SU-DHL-6 (cell line): ENCODE measurements at regions not wholly inside any gene's neighbourhood (a gene's known extent, or its start where the extent isn't known, plus 50 kb on each side); places are given as distances from the start of the nearest gene placed in this dataset.

Experiments
- EZH2phosphoT487 ChIP-seq: fragments of 200-600 bp; sonication (generic), shearing (Covaris generic); conservative IDR thresholded peaks from 2 replicates; pipeline ENCODE4 v1.6.1; 2018; ENCODE audit warnings: mild to moderate bottlenecking, antibody characterized with exemption, low read length, moderate library complexity, mixed read lengths
- TF ChIP-seq, protein P1 (sequence below): fragments of 200-600 bp; sonication (generic); IDR thresholded peaks from one replicate; pipeline ENCODE4 v1.5.1; 2017; ENCODE audit warnings: antibody characterized with exemption, mild to moderate bottlenecking, low read length, moderate library complexity; ENCODE audit not compliant: insufficient read depth, poor library complexity, severe bottlenecking

- TF ChIP-seq, protein P1, sequence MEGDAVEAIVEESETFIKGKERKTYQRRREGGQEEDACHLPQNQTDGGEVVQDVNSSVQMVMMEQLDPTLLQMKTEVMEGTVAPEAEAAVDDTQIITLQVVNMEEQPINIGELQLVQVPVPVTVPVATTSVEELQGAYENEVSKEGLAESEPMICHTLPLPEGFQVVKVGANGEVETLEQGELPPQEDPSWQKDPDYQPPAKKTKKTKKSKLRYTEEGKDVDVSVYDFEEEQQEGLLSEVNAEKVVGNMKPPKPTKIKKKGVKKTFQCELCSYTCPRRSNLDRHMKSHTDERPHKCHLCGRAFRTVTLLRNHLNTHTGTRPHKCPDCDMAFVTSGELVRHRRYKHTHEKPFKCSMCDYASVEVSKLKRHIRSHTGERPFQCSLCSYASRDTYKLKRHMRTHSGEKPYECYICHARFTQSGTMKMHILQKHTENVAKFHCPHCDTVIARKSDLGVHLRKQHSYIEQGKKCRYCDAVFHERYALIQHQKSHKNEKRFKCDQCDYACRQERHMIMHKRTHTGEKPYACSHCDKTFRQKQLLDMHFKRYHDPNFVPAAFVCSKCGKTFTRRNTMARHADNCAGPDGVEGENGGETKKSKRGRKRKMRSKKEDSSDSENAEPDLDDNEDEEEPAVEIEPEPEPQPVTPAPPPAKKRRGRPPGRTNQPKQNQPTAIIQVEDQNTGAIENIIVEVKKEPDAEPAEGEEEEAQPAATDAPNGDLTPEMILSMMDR: no peak
- TF ChIP-seq EZH2phosphoT487: no peak
Measured at GRCh38 chr10:36067748-36068147, 425.7 kb upstream of the FZD8 start.
